DOHH2 (cell line): ENCODE measurements at regions not wholly inside any gene's neighbourhood (a gene's known extent, or its start where the extent isn't known, plus 50 kb on each side); places are given as distances from the start of the nearest gene placed in this dataset.

ENCODE experiments used
- EZH2phosphoT487 ChIP-seq: fragments of 200-600 bp; sonication (generic); IDR thresholded peaks from 2 replicates; pipeline ENCODE4 v1.6.1; 2017; ENCODE audit warnings: borderline replicate concordance, mild to moderate bottlenecking, antibody characterized with exemption, low read length, moderate library complexity, mixed read lengths
- TF ChIP-seq, protein P1 (sequence below): fragments of 200-600 bp; sonication (generic); IDR thresholded peaks from one replicate; pipeline ENCODE4 v1.5.1; 2014; ENCODE audit warnings: antibody characterized with exemption, mild to moderate bottlenecking, low read depth, low read length; ENCODE audit not compliant: poor library complexity, severe bottlenecking

DNA sequence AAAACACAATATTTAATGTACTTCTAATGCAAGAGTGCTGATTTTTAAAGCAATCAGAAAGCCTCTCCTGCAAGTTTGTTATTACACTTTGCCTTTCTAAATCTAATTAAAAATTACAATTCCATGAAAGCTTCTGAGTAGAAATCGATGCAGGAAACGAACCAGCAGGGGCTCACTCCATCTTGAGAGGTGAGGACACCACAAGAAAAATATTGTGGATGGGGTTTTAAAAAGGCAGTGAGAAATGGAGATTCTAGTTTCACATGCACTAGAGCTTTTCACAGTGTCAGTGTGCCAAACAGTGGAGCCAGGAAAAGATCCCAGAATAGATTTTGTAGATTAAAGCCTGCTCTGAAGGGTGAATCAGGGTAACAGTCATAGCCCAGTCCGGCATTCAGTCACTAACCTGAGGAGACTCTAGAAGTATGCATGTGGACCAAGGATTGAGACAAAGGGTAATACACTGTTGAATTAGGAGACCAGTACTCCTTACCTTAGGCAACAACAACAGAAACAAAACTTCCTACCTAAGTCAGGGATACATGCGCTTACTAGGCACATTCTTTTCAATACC is 362.3 kb downstream of the NAF1 start:
- TF ChIP-seq, protein P1, sequence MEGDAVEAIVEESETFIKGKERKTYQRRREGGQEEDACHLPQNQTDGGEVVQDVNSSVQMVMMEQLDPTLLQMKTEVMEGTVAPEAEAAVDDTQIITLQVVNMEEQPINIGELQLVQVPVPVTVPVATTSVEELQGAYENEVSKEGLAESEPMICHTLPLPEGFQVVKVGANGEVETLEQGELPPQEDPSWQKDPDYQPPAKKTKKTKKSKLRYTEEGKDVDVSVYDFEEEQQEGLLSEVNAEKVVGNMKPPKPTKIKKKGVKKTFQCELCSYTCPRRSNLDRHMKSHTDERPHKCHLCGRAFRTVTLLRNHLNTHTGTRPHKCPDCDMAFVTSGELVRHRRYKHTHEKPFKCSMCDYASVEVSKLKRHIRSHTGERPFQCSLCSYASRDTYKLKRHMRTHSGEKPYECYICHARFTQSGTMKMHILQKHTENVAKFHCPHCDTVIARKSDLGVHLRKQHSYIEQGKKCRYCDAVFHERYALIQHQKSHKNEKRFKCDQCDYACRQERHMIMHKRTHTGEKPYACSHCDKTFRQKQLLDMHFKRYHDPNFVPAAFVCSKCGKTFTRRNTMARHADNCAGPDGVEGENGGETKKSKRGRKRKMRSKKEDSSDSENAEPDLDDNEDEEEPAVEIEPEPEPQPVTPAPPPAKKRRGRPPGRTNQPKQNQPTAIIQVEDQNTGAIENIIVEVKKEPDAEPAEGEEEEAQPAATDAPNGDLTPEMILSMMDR = no peak
- no peak for TF ChIP-seq EZH2phosphoT487
